H1 (cell line): ENCODE measurements at regions not wholly inside any gene's neighbourhood (a gene's known extent, or its start where the extent isn't known, plus 50 kb on each side); places are given as distances from the start of the nearest gene placed in this dataset.

Experiments used
- ATF2 ChIP-seq: IDR thresholded peaks from 2 replicates; pipeline ENCODE4 v1.6.1; 2012; ENCODE audit warnings: low read length, inconsistent platforms

GRCh38 chr14:89486505-89486904 is 69.5 kb upstream of the FOXN3 start (continued):
- TF ChIP-seq ATF2, result no peak
